HepG2 (cell line): ENCODE measurements at regions not wholly inside any gene's neighbourhood (a gene's known extent, or its start where the extent isn't known, plus 50 kb on each side); places are given as distances from the start of the nearest gene placed in this dataset.

ENCODE experiments used
- ATAC-seq: fragments of 200-7000 bp; cut with Tn5 transposase; 3 replicates; pipeline ENCODE4 v1.9.1; 2020; ENCODE audit warnings: mild to moderate bottlenecking, moderate library complexity
- BruUV-seq: library from RNA; stranded (reverse); fragments of 400-500 nt; replicated peaks from 2 replicates; lab custom pipeline; 2021; lab: Mats Ljungman, UMichigan
- CTCF ChIA-PET: fragments of 300-600 bp; formaldehyde crosslinking; extraction: SDS; loops from one replicate; lab custom pipeline; 2021; ENCODE audit warnings: low total read pairs, inconsistent platforms, low intra/inter-chr PET ratio; lab: Yijun Ruan, JAX
- POLR2A ChIA-PET: fragments of 350-600 bp; sonication (Branson Sonifier 250); formaldehyde crosslinking; loops from one replicate; lab custom pipeline; 2020; ENCODE audit warnings: antibody characterized with exemption, inconsistent platforms; lab: Yijun Ruan, JAX
- DNase-seq: peaks from one replicate; pipeline ENCODE4 v3.0.0-alpha.2; 2015; ENCODE audit warnings: low spot score
- FAIRE-seq: peaks from 3 replicates; lab custom pipeline; 2011; peaks lifted over from hg19 to GRCh38; lab: Jason Lieb, UNC
- H2AFZ ChIP-seq: one replicate; pipeline ENCODE4 v1.6.1; 2011; ENCODE audit warnings: low read length, inconsistent platforms
- H3K27ac ChIP-seq: fragments of 300-600 bp; 3 replicates; pipeline ENCODE4 v1.8.0; 2011; ENCODE audit warnings: mixed run types, mild to moderate bottlenecking, mixed read lengths, low read length, inconsistent platforms; ENCODE audit not compliant: insufficient read depth; ENCODE audit errors: extremely low read length
- H3K27me3 ChIP-seq, 2 experiments: fragments of 200-600 bp in 1 of 2; 2 replicates in 1 of 2; 3 replicates in 1 of 2; pipeline versions ENCODE4 v1.6.0 to v1.8.0; 2011; ENCODE audit warnings: low read length in 2 of 2, mild to moderate bottlenecking in 2 of 2, moderate library complexity in 2 of 2, inconsistent platforms in 1 of 2; ENCODE audit not compliant: insufficient read depth in 2 of 2, control insufficient read depth in 1 of 2
- H3K36me3 ChIP-seq, 2 experiments: fragments of 200-600 bp in 1 of 2; replicated peaks in 1 of 2; 2 replicates in 1 of 2; 3 replicates in 1 of 2; pipeline versions ENCODE4 v1.5.1 to v1.8.0; 2011; ENCODE audit warnings: low read length in 2 of 2, inconsistent platforms in 1 of 2; ENCODE audit not compliant: insufficient read depth in 2 of 2, control insufficient read depth in 1 of 2
- H3K4me1 ChIP-seq: 2 replicates; pipeline ENCODE4 v1.5.1; 2012; ENCODE audit warnings: low read length, inconsistent platforms; ENCODE audit not compliant: insufficient read depth
- H3K4me2 ChIP-seq: 2 replicates; pipeline ENCODE4 v1.6.0; 2011; ENCODE audit warnings: low read depth, low read length, inconsistent platforms
- H3K4me3 ChIP-seq, 3 experiments: fragments of 200-600 bp in 1 of 3; sonication (generic), shearing (Covaris generic) in 1 of 3; replicated peaks in 1 of 3; 2 replicates each; pipeline ENCODE4 v1.5.1; 2011 to 2016; ENCODE audit warnings: low read length in 3 of 3, inconsistent platforms in 2 of 3, low read depth in 2 of 3, mild to moderate bottlenecking in 2 of 3, control low read depth in 1 of 3, mixed read lengths in 1 of 3; ENCODE audit not compliant: insufficient read depth in 1 of 3
- H3K79me2 ChIP-seq: one replicate; pipeline ENCODE4 v1.6.1; 2011; ENCODE audit warnings: low read length, inconsistent platforms; ENCODE audit not compliant: insufficient read depth
- H3K9ac ChIP-seq: 2 replicates; pipeline ENCODE4 v1.6.0; 2011; ENCODE audit warnings: mild to moderate bottlenecking, low read depth, low read length, inconsistent platforms; ENCODE audit not compliant: insufficient read depth
- H3K9me3 ChIP-seq: 2 replicates; pipeline ENCODE4 v1.5.1; 2012; ENCODE audit warnings: mild to moderate bottlenecking, low read length
- H4K20me1 ChIP-seq: 2 replicates; pipeline ENCODE4 v1.6.0; 2011; ENCODE audit warnings: inconsistent platforms, mild to moderate bottlenecking, low read length, moderate library complexity; ENCODE audit not compliant: insufficient read depth
- ATF1 ChIP-seq: IDR thresholded peaks from 2 replicates; pipeline ENCODE4 v1.6.1; 2016; ENCODE audit warnings: mild to moderate bottlenecking, control low read depth
- DR1 ChIP-seq: sonication (generic); formaldehyde crosslinking; IDR thresholded peaks from 2 replicates; pipeline ENCODE4 v1.8.0; 2021; ENCODE audit warnings: mild to moderate bottlenecking, missing genetic modification reagents, inconsistent platforms
- FOXK2 ChIP-seq: fragments of 450-650 bp; IDR thresholded peaks from 2 replicates; pipeline ENCODE4 v1.6.1; 2016
- KDM5B ChIP-seq: sonication (generic); formaldehyde crosslinking; IDR thresholded peaks from 2 replicates; pipeline ENCODE4 v1.4.0; 2020; ENCODE audit warnings: missing genetic modification reagents, mild to moderate bottlenecking, borderline replicate concordance
- KLF9 ChIP-seq: IDR thresholded peaks from 2 replicates; pipeline ENCODE4 v1.6.1; 2016; ENCODE audit warnings: low read depth
- MED8 ChIP-seq: sonication (generic); formaldehyde crosslinking; IDR thresholded peaks from 2 replicates; pipeline ENCODE4 v1.8.1; 2023; ENCODE audit warnings: mild to moderate bottlenecking, missing genetic modification reagents; ENCODE audit not compliant: insufficient replicate concordance
- NR1H2 ChIP-seq: sonication (generic); formaldehyde crosslinking; IDR thresholded peaks from 2 replicates; pipeline ENCODE4 v1.8.1; 2022; ENCODE audit warnings: low read depth, missing genetic modification reagents, borderline replicate concordance
- PHF8 ChIP-seq: sonication (generic); formaldehyde crosslinking; IDR thresholded peaks from 2 replicates; pipeline ENCODE4 v1.5.0; 2020; ENCODE audit warnings: missing genetic modification reagents
- RBM39 ChIP-seq: fragments of 200-400 bp; formaldehyde crosslinking; IDR thresholded peaks from one replicate; pipeline ENCODE4 v1.6.1; 2018; ENCODE audit warnings: antibody characterized with exemption, mild to moderate bottlenecking, low read depth, low read length; ENCODE audit not compliant: poor library complexity, severe bottlenecking
- SCMH1 ChIP-seq: sonication (generic); formaldehyde crosslinking; IDR thresholded peaks from 2 replicates; pipeline ENCODE4 v1.9.0; 2021; ENCODE audit warnings: missing genetic modification reagents, mild to moderate bottlenecking, borderline replicate concordance
- YEATS4 ChIP-seq: sonication (generic); formaldehyde crosslinking; IDR thresholded peaks from 2 replicates; pipeline ENCODE4 v1.4.0; 2020; ENCODE audit warnings: missing genetic modification reagents, borderline replicate concordance
- ZNF136 ChIP-seq: sonication (generic); formaldehyde crosslinking; IDR thresholded peaks from 2 replicates; pipeline ENCODE4 v1.8.1; 2022; ENCODE audit warnings: low read depth, mild to moderate bottlenecking, moderate library complexity, missing genetic modification reagents
- WGBS: methylation state at CpG from one replicate; pipeline ENCODE4 v1.1.6; 2017; ENCODE audit warnings: low lambda C conversion rate; 5-methylcytosine and 5-hydroxymethylcytosine counted together
- in situ Hi-C: cut with HindIII; loops from 2 replicates; pipeline ENCODE4 v1.10.0; 2017; ENCODE audit warnings: low pct_unique_long_range_greater_than_20kb; ENCODE audit not compliant: extremely low pct_ligation_motif_present
- intact Hi-C: fragments of 100-400 bp; cut with micrococcal nuclease; formaldehyde crosslinking; loops from one replicate; pipeline ENCODE4 v1.10.0; 2022; ENCODE audit not compliant: unreplicated experiment
- TF ChIP-seq, protein P1 (sequence below): sonication (generic); formaldehyde crosslinking; IDR thresholded peaks from 2 replicates; pipeline ENCODE4 v1.8.1; 2023; ENCODE audit warnings: mild to moderate bottlenecking, missing genetic modification reagents, borderline replicate concordance
- TF ChIP-seq, protein P2 (sequence below): sonication (generic); formaldehyde crosslinking; IDR thresholded peaks from 2 replicates; pipeline ENCODE4 v1.8.0; 2022; ENCODE audit warnings: missing genetic modification reagents, mild to moderate bottlenecking, inconsistent platforms, borderline replicate concordance
- TF ChIP-seq, protein P3 (sequence below): sonication (generic); formaldehyde crosslinking; IDR thresholded peaks from 2 replicates; pipeline ENCODE4 v1.4.0; 2020; ENCODE audit warnings: mild to moderate bottlenecking, missing genetic modification reagents

DNA sequence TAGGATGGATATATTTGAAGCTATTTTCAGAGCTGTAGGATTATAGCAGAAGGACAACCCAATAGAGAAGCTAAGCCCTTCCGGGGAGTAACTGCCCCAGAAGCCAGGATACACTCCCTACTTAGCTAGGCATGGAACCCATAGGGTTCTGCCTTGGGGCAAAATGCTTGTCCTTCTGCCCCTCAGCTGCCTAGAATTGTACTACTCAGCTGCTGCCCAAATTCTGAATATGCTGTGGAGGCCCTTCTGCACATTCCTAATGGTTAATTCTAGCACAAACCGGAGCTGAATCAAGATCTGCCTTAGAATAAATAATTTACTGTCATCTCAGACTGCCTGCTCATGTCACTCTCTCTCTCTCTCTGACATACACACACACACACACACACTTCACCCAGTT is 297.7 kb upstream of the VCX3A start:
- Histone ChIP-seq H3K4me3 (no peak overlapping the region), H3K9ac (no peak overlapping the region), H2AFZ (no peak overlapping the region), H3K36me3 (no peaks in the 10 kb centered on the region), H3K9me3 (no peaks in the 10 kb centered on the region), H3K27ac (no peak overlapping the region), H3K79me2 (no peaks in the 10 kb centered on the region), H3K4me2 (no peak overlapping the region), H3K4me1 (no peaks in the 10 kb centered on the region), H3K27me3 (no peaks in the 10 kb centered on the region)
- WGBS = no CpG with 5 or more reads among the region's 2 CpGs
- intact Hi-C loops = no loop called here
- in situ Hi-C loops = no loop called here
- POLR2A ChIA-PET = no interaction called here
- CTCF ChIA-PET = no interaction called here
- FAIRE-seq (no peak), ATAC-seq (no peak), DNase-seq (no peak)
- BruUV-seq = no TSS peak
- no peak for TF ChIP-seq FOXK2
- TF ChIP-seq, protein P1, sequence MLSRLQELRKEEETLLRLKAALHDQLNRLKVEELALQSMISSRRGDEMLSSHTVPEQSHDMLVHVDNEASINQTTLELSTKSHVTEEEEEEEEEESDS (CRISPR knock-in tag) = no peak
- no peak for TF ChIP-seq YEATS4
- TF ChIP-seq DR1 (CRISPR knock-in tag) = no peak
- no peak for TF ChIP-seq ZNF136 (CRISPR knock-in tag)
- no peak for TF ChIP-seq SCMH1 (CRISPR knock-in tag)
- TF ChIP-seq, protein P2, sequence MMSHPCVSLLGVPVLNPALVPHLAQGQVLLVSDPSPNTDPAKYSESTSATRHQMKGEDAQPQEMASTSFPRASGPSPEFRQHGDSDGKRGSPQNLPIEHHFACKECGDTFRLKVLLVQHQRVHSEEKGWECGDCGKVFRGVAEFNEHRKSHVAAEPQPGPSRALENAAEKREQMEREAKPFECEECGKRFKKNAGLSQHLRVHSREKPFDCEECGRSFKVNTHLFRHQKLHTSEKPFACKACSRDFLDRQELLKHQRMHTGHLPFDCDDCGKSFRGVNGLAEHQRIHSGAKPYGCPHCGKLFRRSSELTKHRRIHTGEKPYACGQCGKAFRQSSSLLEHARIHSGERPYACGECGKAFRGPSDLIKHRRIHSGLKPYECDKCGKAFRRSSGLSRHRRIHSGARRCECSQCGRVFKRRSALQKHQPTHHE (CRISPR knock-in tag) = no peak
- TF ChIP-seq PHF8 = no peak
- TF ChIP-seq, all 625 proteins: peak for 0
- no peaks in the 10 kb centered on the region for H4K20me1 ChIP-seq

DNA sequence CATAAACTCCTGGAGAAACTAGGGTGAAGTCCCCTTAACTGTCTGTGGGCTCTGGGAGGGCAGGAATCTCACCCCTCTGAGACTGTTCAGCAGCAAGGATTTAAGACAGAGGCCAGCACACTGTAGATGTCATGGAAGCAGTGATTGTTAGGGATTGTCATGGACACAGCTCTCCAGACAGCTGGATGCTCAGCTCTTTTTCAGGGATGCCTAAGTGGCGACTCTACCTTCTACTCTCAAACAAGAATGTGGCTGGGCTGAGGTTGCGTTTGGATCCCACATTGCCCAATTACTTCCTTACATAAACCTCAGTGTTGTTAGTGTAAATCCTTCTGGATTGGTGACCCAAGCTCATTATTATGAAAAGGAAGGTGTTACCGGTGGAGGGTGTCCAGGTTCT is 291.9 kb upstream of the VCX3A start:
- ChIA-PET CTCF (no interaction called here), POLR2A (no interaction called here)
- intact Hi-C loops (no loop called here), in situ Hi-C loops (no loop called here)
- DNase-seq (no peak), ATAC-seq (no peak), FAIRE-seq (no peak)
- 0% methylated on average over 1 of the region's 3 CpGs for WGBS
- no peak overlapping the region for H3K9ac ChIP-seq
- H3K4me1 ChIP-seq = no peaks in the 10 kb centered on the region
- H3K27me3 ChIP-seq = no peaks in the 10 kb centered on the region
- no peak overlapping the region for H3K4me2 ChIP-seq
- no peak overlapping the region for H2AFZ ChIP-seq
- H4K20me1 ChIP-seq = no peaks in the 10 kb centered on the region
- no peak overlapping the region for H3K27ac ChIP-seq
- no peaks in the 10 kb centered on the region for H3K9me3 ChIP-seq
- H3K36me3 ChIP-seq = no peaks in the 10 kb centered on the region
- H3K4me3 ChIP-seq = no peak overlapping the region
- H3K79me2 ChIP-seq = no peaks in the 10 kb centered on the region
- no TSS peak for BruUV-seq
- TF ChIP-seq MED8 (CRISPR knock-in tag) = no peak
- no peak for TF ChIP-seq KLF9
- TF ChIP-seq, protein P3, sequence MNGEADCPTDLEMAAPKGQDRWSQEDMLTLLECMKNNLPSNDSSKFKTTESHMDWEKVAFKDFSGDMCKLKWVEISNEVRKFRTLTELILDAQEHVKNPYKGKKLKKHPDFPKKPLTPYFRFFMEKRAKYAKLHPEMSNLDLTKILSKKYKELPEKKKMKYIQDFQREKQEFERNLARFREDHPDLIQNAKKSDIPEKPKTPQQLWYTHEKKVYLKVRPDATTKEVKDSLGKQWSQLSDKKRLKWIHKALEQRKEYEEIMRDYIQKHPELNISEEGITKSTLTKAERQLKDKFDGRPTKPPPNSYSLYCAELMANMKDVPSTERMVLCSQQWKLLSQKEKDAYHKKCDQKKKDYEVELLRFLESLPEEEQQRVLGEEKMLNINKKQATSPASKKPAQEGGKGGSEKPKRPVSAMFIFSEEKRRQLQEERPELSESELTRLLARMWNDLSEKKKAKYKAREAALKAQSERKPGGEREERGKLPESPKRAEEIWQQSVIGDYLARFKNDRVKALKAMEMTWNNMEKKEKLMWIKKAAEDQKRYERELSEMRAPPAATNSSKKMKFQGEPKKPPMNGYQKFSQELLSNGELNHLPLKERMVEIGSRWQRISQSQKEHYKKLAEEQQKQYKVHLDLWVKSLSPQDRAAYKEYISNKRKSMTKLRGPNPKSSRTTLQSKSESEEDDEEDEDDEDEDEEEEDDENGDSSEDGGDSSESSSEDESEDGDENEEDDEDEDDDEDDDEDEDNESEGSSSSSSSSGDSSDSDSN (CRISPR knock-in tag) = no peak
- TF ChIP-seq KDM5B = no peak
- no peak for TF ChIP-seq NR1H2 (CRISPR knock-in tag)
- TF ChIP-seq RBM39 = no peak
- TF ChIP-seq ATF1 = no peak
